SK-N-SH (cell line): ENCODE measurements at regions not wholly inside any gene's neighbourhood (a gene's known extent, or its start where the extent isn't known, plus 50 kb on each side); places are given as distances from the start of the nearest gene placed in this dataset.

Experiments used
- CTCF ChIA-PET: fragments of 300-600, 350-600 bp; formaldehyde crosslinking; extraction: SDS; loops from one replicate; lab custom pipeline; 2021; lab: Yijun Ruan, JAX
- POLR2A ChIA-PET: fragments of 350-600 bp; sonication (Branson Sonifier 250); formaldehyde crosslinking; extraction: SDS; loops from one replicate; lab custom pipeline; 2020; ENCODE audit warnings: antibody characterized with exemption, inconsistent platforms; lab: Yijun Ruan, JAX
- DNase-seq: peaks from one replicate; pipeline ENCODE4 v3.0.0; 2012
- H2AFZ ChIP-seq: fragments of 200-600 bp; sonication (generic); 2 replicates; pipeline ENCODE4 v1.8.1; 2016; ENCODE audit warnings: antibody characterized with exemption, mild to moderate bottlenecking, low read depth
- H3F3A ChIP-seq: fragments of 200-600 bp; sonication (generic); replicated peaks from 2 replicates; pipeline ENCODE3; 2016; ENCODE audit warnings: antibody characterized with exemption, mild to moderate bottlenecking; ENCODE audit not compliant: insufficient read depth
- H3K27ac ChIP-seq, 2 experiments: fragments of 200-500 bp in 1 of 2; fragments of 200-600 bp in 1 of 2; sonication (Bioruptor generic) in 1 of 2; sonication (generic), shearing (Covaris generic) in 1 of 2; 2 replicates each; pipeline versions ENCODE4 v1.5.1 to v1.6.1; 2014 to 2016; ENCODE audit warnings: low read depth in 2 of 2, inconsistent platforms in 1 of 2, low read length in 1 of 2, mild to moderate bottlenecking in 1 of 2, mixed read lengths in 1 of 2
- H3K27me3 ChIP-seq: fragments of 200-600 bp; sonication (generic), shearing (Covaris generic); 2 replicates; pipeline ENCODE4 v1.6.1; 2016; ENCODE audit warnings: mixed run types; ENCODE audit not compliant: insufficient read depth
- H3K36me3 ChIP-seq, 2 experiments: fragments of 200-500 bp in 1 of 2; fragments of 200-600 bp in 1 of 2; sonication (Bioruptor generic) in 1 of 2; sonication (generic) in 1 of 2; replicated peaks in 1 of 2; 2 replicates each; pipeline versions ENCODE3 to v1.5.1; 2014 to 2016; ENCODE audit warnings: low read length in 1 of 2, mild to moderate bottlenecking in 1 of 2; ENCODE audit not compliant: insufficient read depth in 2 of 2, control insufficient read depth in 1 of 2
- H3K4me1 ChIP-seq, 2 experiments: fragments of 200-500 bp in 1 of 2; fragments of 200-600 bp in 1 of 2; sonication (Bioruptor generic) in 1 of 2; sonication (generic), shearing (Covaris generic) in 1 of 2; 2 replicates each; pipeline versions ENCODE4 v1.5.1 to v1.6.1; 2014 to 2016; ENCODE audit warnings: low read depth in 1 of 2, low read length in 1 of 2, mixed run types in 1 of 2; ENCODE audit not compliant: insufficient read depth in 2 of 2, control insufficient read depth in 1 of 2
- H3K4me2 ChIP-seq: fragments of 200-600 bp; sonication (generic), shearing (Covaris generic); 2 replicates; pipeline ENCODE4 v1.6.1; 2017; ENCODE audit warnings: mixed run types
- H3K4me3 ChIP-seq, 2 experiments: fragments of 200-500 bp in 1 of 2; fragments of 200-600 bp in 1 of 2; sonication (Bioruptor generic) in 1 of 2; sonication (generic), shearing (Covaris generic) in 1 of 2; 2 replicates each; pipeline versions ENCODE4 v1.5.1 to v1.8.1; 2014 to 2016; ENCODE audit warnings: low read depth in 2 of 2, inconsistent platforms in 1 of 2, low read length in 1 of 2, mild to moderate bottlenecking in 1 of 2, mixed read lengths in 1 of 2, moderate library complexity in 1 of 2
- H3K79me2 ChIP-seq: fragments of 200-600 bp; sonication (generic); 2 replicates; pipeline ENCODE4 v1.8.1; 2017; ENCODE audit warnings: mild to moderate bottlenecking; ENCODE audit not compliant: insufficient read depth
- H3K9ac ChIP-seq: fragments of 200-600 bp; sonication (generic); 2 replicates; pipeline ENCODE4 v1.6.1; 2017; ENCODE audit warnings: mixed run types
- H3K9me2 ChIP-seq: fragments of 200-600 bp; sonication (generic); 2 replicates; pipeline ENCODE4 v1.6.1; 2017; ENCODE audit warnings: mixed run types
- H3K9me3 ChIP-seq: fragments of 200-600 bp; sonication (generic); 2 replicates; pipeline ENCODE4 v1.6.1; 2017; ENCODE audit warnings: mixed run types, mild to moderate bottlenecking, moderate library complexity
- H4K20me1 ChIP-seq: fragments of 200-600 bp; sonication (generic); 2 replicates; pipeline ENCODE4 v1.6.1; 2017; ENCODE audit warnings: mild to moderate bottlenecking, mixed run types; ENCODE audit not compliant: insufficient read depth
- CHD2 ChIP-seq: fragments of 150-350 bp; IDR thresholded peaks from 2 replicates; pipeline ENCODE4 v1.6.1; 2018; ENCODE audit warnings: low read length; ENCODE audit not compliant: partially characterized antibody
- CTCF ChIP-seq: fragments of 200-600 bp; sonication (generic); IDR thresholded peaks from 2 replicates; pipeline ENCODE4 v1.6.1; 2017; ENCODE audit warnings: antibody characterized with exemption, mild to moderate bottlenecking, moderate library complexity
- EP300 ChIP-seq, 2 experiments: IDR thresholded peaks; 2 replicates each; pipeline versions ENCODE4 v1.4.0 to v1.6.1; 2012; ENCODE audit warnings: borderline replicate concordance in 1 of 2, low read depth in 1 of 2, low read length in 1 of 2
- FOXJ3 ChIP-seq: sonication (generic); formaldehyde crosslinking; IDR thresholded peaks from 2 replicates; pipeline ENCODE4 v1.5.1; 2020; ENCODE audit warnings: mild to moderate bottlenecking, missing genetic modification reagents
- FOXM1 ChIP-seq: IDR thresholded peaks from 2 replicates; pipeline ENCODE4 v1.4.0; 2012; ENCODE audit warnings: low read depth, mild to moderate bottlenecking
- GATA2 ChIP-seq: sonication (generic); formaldehyde crosslinking; IDR thresholded peaks from 2 replicates; pipeline ENCODE4 v1.5.0; 2020; ENCODE audit warnings: mild to moderate bottlenecking, missing genetic modification reagents
- JUND ChIP-seq: IDR thresholded peaks from 2 replicates; pipeline ENCODE4 v1.4.0; 2012
- MAX ChIP-seq: IDR thresholded peaks from 2 replicates; pipeline ENCODE4 v1.4.0; 2012; ENCODE audit warnings: low read depth
- MXI1 ChIP-seq: IDR thresholded peaks from 2 replicates; pipeline ENCODE4 v1.6.1; 2012; ENCODE audit warnings: mild to moderate bottlenecking, low read depth, low read length, improper control_type of control experiment
- NFIC ChIP-seq: IDR thresholded peaks from 2 replicates; pipeline ENCODE4 v1.4.0; 2012; ENCODE audit warnings: borderline replicate concordance
- NRF1 ChIP-seq: IDR thresholded peaks from 2 replicates; pipeline ENCODE4 v1.6.1; 2012; ENCODE audit warnings: low read depth, mild to moderate bottlenecking, low read length
- PBX3 ChIP-seq: IDR thresholded peaks from 2 replicates; pipeline ENCODE4; 2012
- RAD21 ChIP-seq: IDR thresholded peaks from 2 replicates; pipeline ENCODE4 v1.6.1; 2012; ENCODE audit warnings: mild to moderate bottlenecking, low read length
- RCOR1 ChIP-seq: fragments of 150-350 bp; IDR thresholded peaks from 2 replicates; pipeline ENCODE4 v1.6.1; 2017; ENCODE audit warnings: antibody characterized with exemption, low read length
- RFX5 ChIP-seq: IDR thresholded peaks from 2 replicates; pipeline ENCODE4 v1.6.1; 2012; ENCODE audit warnings: mild to moderate bottlenecking, improper control_type of control experiment, low read length
- RXRA ChIP-seq: IDR thresholded peaks from 2 replicates; pipeline ENCODE4 v1.4.0; 2012; ENCODE audit warnings: low read depth, mild to moderate bottlenecking, borderline replicate concordance
- SIN3A ChIP-seq: IDR thresholded peaks from 2 replicates; pipeline ENCODE4 v1.6.1; 2012; ENCODE audit warnings: low read depth, mild to moderate bottlenecking, low read length, moderate library complexity, borderline replicate concordance
- TAF1 ChIP-seq: IDR thresholded peaks from 2 replicates; pipeline ENCODE4 v1.6.1; 2012; ENCODE audit warnings: low read depth, mild to moderate bottlenecking, low read length, moderate library complexity, borderline replicate concordance
- TCF12 ChIP-seq: IDR thresholded peaks from 2 replicates; pipeline ENCODE4 v1.4.0; 2012
- USF2 ChIP-seq: fragments of 150-350 bp; IDR thresholded peaks from 2 replicates; pipeline ENCODE4 v1.6.1; 2017; ENCODE audit warnings: antibody characterized with exemption, low read length, low read depth, borderline replicate concordance
- YY1 ChIP-seq: IDR thresholded peaks from 2 replicates; pipeline ENCODE4 v1.4.0; 2012; ENCODE audit warnings: low read depth, mild to moderate bottlenecking
- ZBTB33 ChIP-seq: IDR thresholded peaks from 2 replicates; pipeline ENCODE4 v1.4.0; 2012; ENCODE audit warnings: low read depth, borderline replicate concordance
- WGBS: methylation state at CpG from one replicate; pipeline ENCODE4 v1.1.6; 2017; ENCODE audit warnings: low lambda C conversion rate; 5-methylcytosine and 5-hydroxymethylcytosine counted together

GRCh38 chr18:43372773-43373172, 95.5 kb upstream of the SYT4 start (continued):
- TF ChIP-seq RAD21 (no peak), FOXM1 (no peak), SIN3A (no peak), TCF12 (no peak), NFIC (no peak), RXRA (no peak), JUND (no peak), USF2 (no peak), ZBTB33 (no peak), GATA2 (no peak)

GRCh38 chr18:43380104-43380672, 102.9 kb upstream of the SYT4 start:
- no peaks in the 10 kb centered on the region for H3K9me3 ChIP-seq
- no peak for DNase-seq
- H3K36me3 ChIP-seq: no peaks in the 10 kb centered on the region
- H3F3A ChIP-seq: no peaks in the 10 kb centered on the region
- no peak overlapping the region for H2AFZ ChIP-seq
- ChIA-PET POLR2A (no interaction called here), CTCF (interaction anchor here (1.6 kb wide), 1 partner anchor 109 kb away, joined by 4 read pairs; no protein-coding TSS in a partner anchor)
- H3K27me3 ChIP-seq: no peaks in the 10 kb centered on the region
- H3K79me2 ChIP-seq: no peaks in the 10 kb centered on the region
- H3K27ac ChIP-seq: no peak overlapping the region
- no peak overlapping the region for H3K4me3 ChIP-seq
- 58% methylated on average over 4 of the region's 4 CpGs for WGBS
- H4K20me1 ChIP-seq: no peaks in the 10 kb centered on the region
- H3K4me1 ChIP-seq: no peaks in the 10 kb centered on the region
- H3K9ac ChIP-seq: no peak overlapping the region
- no peaks in the 10 kb centered on the region for H3K9me2 ChIP-seq
- H3K4me2 ChIP-seq: no peak overlapping the region
- no peak for TF ChIP-seq PBX3
- TF ChIP-seq CHD2: no peak
- TF ChIP-seq EP300 (IDR thresholded peaks at IDR 0.05; ENCODE audit: borderline replicate concordance in 1 of 2, low read depth in 1 of 2, low read length in 1 of 2): no peak
- TF ChIP-seq MXI1: no peak
- TF ChIP-seq FOXJ3 (CRISPR knock-in tag): no peak
- TF ChIP-seq YY1: no peak
- no peak for TF ChIP-seq NRF1
- no peak for TF ChIP-seq CTCF
- TF ChIP-seq RCOR1: no peak
- TF ChIP-seq TAF1: no peak
- no peak for TF ChIP-seq FOXM1
- no peak for TF ChIP-seq ZBTB33
- TF ChIP-seq GATA2: no peak
- no peak for TF ChIP-seq MAX
- no peak for TF ChIP-seq RFX5
- TF ChIP-seq NFIC: no peak
